Thoracic aorta (tissue), 2 donors: ENCODE measurements at regions not wholly inside any gene's neighbourhood (a gene's known extent, or its start where the extent isn't known, plus 50 kb on each side); places are given as distances from the start of the nearest gene placed in this dataset.

Source experiments
- ATAC-seq: fragments of 150-250 bp; one replicate; pipeline ENCODE4 v1.8.0; 2017; ENCODE audit warnings: low read depth; ENCODE audit not compliant: insufficient number of reproducible peaks, low FRiP score
- DNase-seq: peaks from one replicate; pipeline ENCODE4 v3.0.0-alpha.2; 2020; ENCODE audit warnings: low spot score
- H3K27ac ChIP-seq, 2 donors: fragments of 200-600 bp; sonication (generic); 1 replicate in 1 of 2; 2 replicates in 1 of 2; pipeline ENCODE4 v1.5.1; 2016; ENCODE audit warnings: mild to moderate bottlenecking in 2 of 2, moderate library complexity in 2 of 2
- H3K27me3 ChIP-seq: fragments of 200-600 bp; sonication (generic); replicated peaks from 2 replicates; pipeline ENCODE4 v1.6.0; 2016; ENCODE audit warnings: mild to moderate bottlenecking; ENCODE audit not compliant: insufficient read depth
- H3K36me3 ChIP-seq: fragments of 200-600 bp; sonication (generic); one replicate; pipeline ENCODE4 v1.5.1; 2016
- H3K4me1 ChIP-seq, 2 donors: fragments of 200-600 bp; sonication (generic); 1 replicate in 1 of 2; 2 replicates in 1 of 2; pipeline versions ENCODE4 v1.5.1 to v1.6.0; 2016; ENCODE audit warnings: low read depth in 2 of 2, mild to moderate bottlenecking in 1 of 2; ENCODE audit not compliant: control insufficient read depth in 1 of 2
- H3K4me3 ChIP-seq: fragments of 200-600 bp; sonication (generic); 2 replicates; pipeline ENCODE4 v1.5.1; 2016; ENCODE audit warnings: mild to moderate bottlenecking
- H3K9me3 ChIP-seq: fragments of 200-600 bp; sonication (generic); 2 replicates; pipeline ENCODE4 v1.5.1; 2016
- CTCF ChIP-seq: fragments of 200-600 bp; sonication (generic); IDR thresholded peaks from one replicate; pipeline ENCODE4 v1.5.1; 2019; ENCODE audit warnings: antibody characterized with exemption

GRCh38 chr4:171472230-171472629 is 341.0 kb upstream of the GALNTL6 start:
- no peak overlapping the region for H3K4me3 ChIP-seq
- no peaks in the 10 kb centered on the region for H3K4me1 ChIP-seq
- ATAC-seq, result no peak
- no peak for TF ChIP-seq CTCF
- no peak for DNase-seq
- no peaks in the 10 kb centered on the region for H3K36me3 ChIP-seq
- no peak overlapping the region for H3K27ac ChIP-seq
- no peaks in the 10 kb centered on the region for H3K27me3 ChIP-seq
- no peaks in the 10 kb centered on the region for H3K9me3 ChIP-seq

- Histone ChIP-seq H3K27ac (no peak overlapping the region), H3K36me3 (no peaks in the 10 kb centered on the region)
Observed at GRCh38 chr4:171464499-171464898, 348.7 kb upstream of the GALNTL6 start.

GRCh38 chr4:171461191-171461590 is 352.0 kb upstream of the GALNTL6 start:
- no peak overlapping the region for H3K4me3 ChIP-seq
- no peaks in the 10 kb centered on the region for H3K27me3 ChIP-seq
- H3K4me1 ChIP-seq, result no peaks in the 10 kb centered on the region
- H3K27ac ChIP-seq, result no peak overlapping the region
- no peaks in the 10 kb centered on the region for H3K9me3 ChIP-seq
- no peaks in the 10 kb centered on the region for H3K36me3 ChIP-seq
- no peak for DNase-seq
- no peak for TF ChIP-seq CTCF
- no peak for ATAC-seq

More at GRCh38 chr4:171464499-171464898, 348.7 kb upstream of the GALNTL6 start:
- ATAC-seq (no peak), DNase-seq (no peak)
- Histone ChIP-seq H3K4me1 (no peaks in the 10 kb centered on the region), H3K27me3 (no peaks in the 10 kb centered on the region), H3K9me3 (no peaks in the 10 kb centered on the region), H3K4me3 (no peak overlapping the region)
- no peak for TF ChIP-seq CTCF

GRCh38 chr4:171448919-171449481 is 364.2 kb upstream of the GALNTL6 start:
- Histone ChIP-seq H3K36me3 (no peaks in the 10 kb centered on the region), H3K9me3 (no peaks in the 10 kb centered on the region), H3K27ac (no peak overlapping the region), H3K27me3 (no peaks in the 10 kb centered on the region), H3K4me3 (no peak overlapping the region), H3K4me1 (peaks cover 0 to 4% of the 10 kb centered on the region in 2 donors)
- DNase-seq (no peak), ATAC-seq (no peak)
- TF ChIP-seq CTCF, result no peak

- Histone ChIP-seq H3K4me3 (no peak overlapping the region), H3K27ac (no peak overlapping the region), H3K36me3 (no peaks in the 10 kb centered on the region), H3K4me1 (peaks cover 0 to 4% of the 10 kb centered on the region in 2 donors), H3K9me3 (no peaks in the 10 kb centered on the region), H3K27me3 (no peaks in the 10 kb centered on the region)
- DNase-seq (no peak), ATAC-seq (no peak)
- TF ChIP-seq CTCF, result no peak
Observed at GRCh38 chr4:171448358-171448757, 364.8 kb upstream of the GALNTL6 start.
